ENCODE measurements at regions not wholly inside any gene's neighbourhood (a gene's known extent, or its start where the extent isn't known, plus 50 kb on each side); places are given as distances from the start of the nearest gene placed in this dataset.

- H3K27ac ChIP-seq (ENCODE audit: low read depth, low read length): no peak overlapping the region
- no peaks in the 10 kb centered on the region for H3K27me3 ChIP-seq (ENCODE audit: insufficient read depth, low read length)
- H3K9me3 ChIP-seq (ENCODE audit: insufficient read depth, low read depth, low read length): no peaks in the 10 kb centered on the region
- no peaks in the 10 kb centered on the region for H3K4me1 ChIP-seq (ENCODE audit: insufficient read depth, low read length)
- 94% methylated on average over 1 of the region's 1 CpG for WGBS
- H3K9ac ChIP-seq (ENCODE audit: low read depth, low read length): no peak overlapping the region
- no peaks in the 10 kb centered on the region for H3K36me3 ChIP-seq (ENCODE audit: insufficient read depth, low read length)
- no peak overlapping the region for H3K4me3 ChIP-seq (ENCODE audit: low read length)
Measured at GRCh38 chr7:42506097-42506496, 269.1 kb upstream of the GLI3 start.

GRCh38 chr7:42502022-42502421, 265.0 kb upstream of the GLI3 start:
- Histone ChIP-seq H3K4me1 (ENCODE audit: insufficient read depth, low read length) (no peaks in the 10 kb centered on the region), H3K9ac (ENCODE audit: low read depth, low read length) (no peak overlapping the region), H3K4me3 (ENCODE audit: low read length) (no peak overlapping the region), H3K27ac (ENCODE audit: low read depth, low read length) (no peak overlapping the region), H3K9me3 (ENCODE audit: insufficient read depth, low read depth, low read length) (no peaks in the 10 kb centered on the region), H3K36me3 (ENCODE audit: insufficient read depth, low read length) (no peaks in the 10 kb centered on the region), H3K27me3 (ENCODE audit: insufficient read depth, low read length) (no peaks in the 10 kb centered on the region)
- WGBS: 75% methylated on average over 1 of the region's 1 CpG

GRCh38 chr7:42495256-42495655, 258.2 kb upstream of the GLI3 start:
- Histone ChIP-seq H3K4me1 (ENCODE audit: insufficient read depth, low read length) (0 out of 2 replicates have a peak, but pooled peaks cover 5% of the 10 kb centered on the region), H3K27ac (ENCODE audit: low read depth, low read length) (no peak overlapping the region), H3K27me3 (ENCODE audit: insufficient read depth, low read length) (peaks cover 11% of the 10 kb centered on the region), H3K9me3 (ENCODE audit: insufficient read depth, low read depth, low read length) (no peaks in the 10 kb centered on the region), H3K4me3 (ENCODE audit: low read length) (no peak overlapping the region), H3K36me3 (ENCODE audit: insufficient read depth, low read length) (no peaks in the 10 kb centered on the region), H3K9ac (ENCODE audit: low read depth, low read length) (no peak overlapping the region)
- 100% methylated on average over 2 of the region's 3 CpGs for WGBS

GRCh38 chr7:42494736-42495135, 257.7 kb upstream of the GLI3 start:
- Histone ChIP-seq H3K9ac (ENCODE audit: low read depth, low read length) (no peak overlapping the region), H3K27ac (ENCODE audit: low read depth, low read length) (no peak overlapping the region), H3K9me3 (ENCODE audit: insufficient read depth, low read depth, low read length) (no peaks in the 10 kb centered on the region), H3K36me3 (ENCODE audit: insufficient read depth, low read length) (no peaks in the 10 kb centered on the region), H3K27me3 (ENCODE audit: insufficient read depth, low read length) (peaks cover 11% of the 10 kb centered on the region), H3K4me1 (ENCODE audit: insufficient read depth, low read length) (0 out of 2 replicates have a peak, but pooled peaks cover 5% of the 10 kb centered on the region), H3K4me3 (ENCODE audit: low read length) (no peak overlapping the region)
- 87% methylated on average over 6 of the region's 6 CpGs for WGBS

GRCh38 chr7:42494199-42494710, 257.2 kb upstream of the GLI3 start:
- Histone ChIP-seq H3K27ac (ENCODE audit: low read depth, low read length) (no peak overlapping the region), H3K27me3 (ENCODE audit: insufficient read depth, low read length) (peaks cover 11% of the 10 kb centered on the region), H3K9ac (ENCODE audit: low read depth, low read length) (no peak overlapping the region), H3K36me3 (ENCODE audit: insufficient read depth, low read length) (no peaks in the 10 kb centered on the region), H3K4me3 (ENCODE audit: low read length) (peak overlapping the region; percentile 64), H3K9me3 (ENCODE audit: insufficient read depth, low read depth, low read length) (no peaks in the 10 kb centered on the region), H3K4me1 (ENCODE audit: insufficient read depth, low read length) (0 out of 2 replicates have a peak, but pooled peaks cover 5% of the 10 kb centered on the region)
- WGBS: 93% methylated on average over 5 of the region's 5 CpGs

GRCh38 chr7:42493436-42494198, 256.6 kb upstream of the GLI3 start:
- H3K4me1 ChIP-seq (ENCODE audit: insufficient read depth, low read length): 0 out of 2 replicates have a peak, but pooled peaks cover 5% of the 10 kb centered on the region
- H3K9ac ChIP-seq (ENCODE audit: low read depth, low read length): peak overlapping the region; percentile 22
- H3K4me3 ChIP-seq (ENCODE audit: low read length): peak overlapping the region; percentile 64
- no peaks in the 10 kb centered on the region for H3K9me3 ChIP-seq (ENCODE audit: insufficient read depth, low read depth, low read length)
- H3K36me3 ChIP-seq (ENCODE audit: insufficient read depth, low read length): no peaks in the 10 kb centered on the region
- peaks cover 11% of the 10 kb centered on the region for H3K27me3 ChIP-seq (ENCODE audit: insufficient read depth, low read length)
- 5% methylated on average over 29 of the region's 29 CpGs for WGBS
- no peak overlapping the region for H3K27ac ChIP-seq (ENCODE audit: low read depth, low read length)

GRCh38 chr7:42492920-42493319, 255.9 kb upstream of the GLI3 start:
- no peak overlapping the region for H3K9ac ChIP-seq (ENCODE audit: low read depth, low read length)
- no peak overlapping the region for H3K27ac ChIP-seq (ENCODE audit: low read depth, low read length)
- peak overlapping the region; percentile 64 for H3K4me3 ChIP-seq (ENCODE audit: low read length)
- no peaks in the 10 kb centered on the region for H3K36me3 ChIP-seq (ENCODE audit: insufficient read depth, low read length)
- 0 out of 2 replicates have a peak, but pooled peaks cover 5% of the 10 kb centered on the region for H3K4me1 ChIP-seq (ENCODE audit: insufficient read depth, low read length)
- H3K9me3 ChIP-seq (ENCODE audit: insufficient read depth, low read depth, low read length): no peaks in the 10 kb centered on the region
- WGBS: 78% methylated on average over 5 of the region's 7 CpGs
- peaks cover 11% of the 10 kb centered on the region for H3K27me3 ChIP-seq (ENCODE audit: insufficient read depth, low read length)

DNA sequence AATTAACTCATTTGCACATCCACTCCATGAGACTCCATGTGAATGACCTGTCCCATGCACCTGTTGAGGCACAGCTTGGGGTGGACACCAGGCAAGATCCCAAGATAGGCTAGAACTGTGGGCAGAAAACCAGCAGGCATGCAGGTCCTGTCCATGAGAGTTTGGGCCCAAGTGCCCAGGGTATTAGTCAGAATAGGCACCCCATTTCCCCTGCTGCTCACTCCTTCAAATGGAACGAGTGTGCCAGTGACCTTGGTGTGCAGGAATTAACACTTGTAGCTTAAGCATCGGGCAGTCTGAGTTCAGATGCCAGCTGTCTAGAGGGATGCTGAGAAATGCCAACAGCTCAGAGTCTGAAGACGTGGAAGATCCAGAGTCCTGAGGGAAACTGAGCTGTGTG, 254.1 kb upstream of the GLI3 start:
- Histone ChIP-seq H3K36me3 (ENCODE audit: insufficient read depth, low read length) (no peaks in the 10 kb centered on the region), H3K4me3 (ENCODE audit: low read length) (no peak overlapping the region), H3K9ac (ENCODE audit: low read depth, low read length) (no peak overlapping the region), H3K27me3 (ENCODE audit: insufficient read depth, low read length) (peaks cover 11% of the 10 kb centered on the region), H3K4me1 (ENCODE audit: insufficient read depth, low read length) (0 out of 2 replicates have a peak, but pooled peaks cover 5% of the 10 kb centered on the region), H3K9me3 (ENCODE audit: insufficient read depth, low read depth, low read length) (no peaks in the 10 kb centered on the region), H3K27ac (ENCODE audit: low read depth, low read length) (no peak overlapping the region)
- 87% methylated on average over 3 of the region's 3 CpGs for WGBS

DNA sequence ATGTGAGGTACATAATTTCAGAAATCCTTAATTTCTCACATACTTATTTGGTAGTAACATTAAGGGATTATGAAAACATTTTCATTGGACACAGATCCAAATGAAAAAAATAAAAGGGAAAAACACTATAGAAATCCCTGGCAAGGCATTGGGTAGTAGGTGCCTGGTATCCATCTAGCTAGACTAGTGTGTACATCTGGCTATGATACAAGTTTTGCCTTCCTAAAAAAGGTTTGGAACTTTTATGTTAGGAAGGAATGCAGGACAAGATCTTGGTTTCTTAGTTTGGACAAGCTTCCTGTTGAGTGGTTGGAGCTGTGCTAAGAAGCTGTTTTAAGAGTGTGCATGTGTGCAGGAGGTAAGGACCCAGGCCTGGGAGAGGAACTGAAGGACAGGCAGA, 252.3 kb upstream of the GLI3 start:
- Histone ChIP-seq H3K27me3 (ENCODE audit: insufficient read depth, low read length) (peaks cover 9% of the 10 kb centered on the region), H3K36me3 (ENCODE audit: insufficient read depth, low read length) (no peaks in the 10 kb centered on the region), H3K9me3 (ENCODE audit: insufficient read depth, low read depth, low read length) (no peaks in the 10 kb centered on the region), H3K4me1 (ENCODE audit: insufficient read depth, low read length) (0 out of 2 replicates have a peak, but pooled peaks cover 5% of the 10 kb centered on the region), H3K27ac (ENCODE audit: low read depth, low read length) (no peak overlapping the region), H3K4me3 (ENCODE audit: low read length) (no peak overlapping the region), H3K9ac (ENCODE audit: low read depth, low read length) (no peak overlapping the region)

DNA sequence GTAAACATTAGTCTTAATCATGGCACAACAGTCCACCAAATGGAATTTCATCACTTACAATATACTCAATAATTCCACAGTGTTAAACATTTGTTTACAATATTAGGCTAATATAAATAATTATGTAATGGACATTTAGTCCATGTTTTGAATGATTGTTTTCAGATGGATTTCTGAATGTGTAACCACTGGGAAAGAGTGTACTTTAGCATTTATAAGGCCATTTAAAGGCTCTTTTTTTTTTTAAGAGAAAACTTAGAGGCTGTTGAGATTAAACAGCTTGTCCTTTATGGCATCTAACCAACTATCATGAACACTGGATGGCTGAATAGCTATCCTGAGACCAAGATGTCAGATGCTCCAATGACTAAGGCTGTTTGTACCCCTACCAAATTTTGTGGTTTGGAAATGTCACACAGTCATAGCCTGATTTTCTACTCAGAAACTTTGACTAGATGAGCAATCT, 248.3 kb upstream of the GLI3 start:
- Histone ChIP-seq H3K36me3 (ENCODE audit: insufficient read depth, low read length) (no peaks in the 10 kb centered on the region), H3K9ac (ENCODE audit: low read depth, low read length) (no peak overlapping the region), H3K4me1 (ENCODE audit: insufficient read depth, low read length) (peaks cover 6% of the 10 kb centered on the region; the same call in 1 of the 2 replicates), H3K9me3 (ENCODE audit: insufficient read depth, low read depth, low read length) (no peaks in the 10 kb centered on the region), H3K27me3 (ENCODE audit: insufficient read depth, low read length) (no peaks in the 10 kb centered on the region), H3K27ac (ENCODE audit: low read depth, low read length) (no peak overlapping the region), H3K4me3 (ENCODE audit: low read length) (no peak overlapping the region)

DNA sequence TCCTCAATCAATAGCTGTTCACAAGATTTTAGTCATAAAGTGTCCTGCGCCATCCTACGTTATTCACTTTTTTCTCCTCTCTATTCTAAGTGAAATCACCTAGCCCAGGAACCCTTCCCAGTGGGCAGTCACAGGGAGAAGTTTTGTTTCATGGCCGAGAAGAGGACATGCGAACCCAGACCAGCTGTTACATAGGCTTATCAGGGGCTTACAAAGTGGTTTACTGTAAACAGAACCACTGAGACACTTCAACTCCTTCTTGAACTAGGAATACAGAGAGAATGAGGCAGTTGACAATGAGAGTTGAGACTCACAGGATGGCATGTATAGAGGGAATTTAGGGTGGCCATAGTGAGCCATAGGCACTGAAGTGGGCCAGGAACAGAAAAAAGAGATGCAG, 246.9 kb upstream of the GLI3 start:
- no peaks in the 10 kb centered on the region for H3K27me3 ChIP-seq (ENCODE audit: insufficient read depth, low read length)
- no peak overlapping the region for H3K9ac ChIP-seq (ENCODE audit: low read depth, low read length)
- no peak overlapping the region for H3K4me3 ChIP-seq (ENCODE audit: low read length)
- H3K27ac ChIP-seq (ENCODE audit: low read depth, low read length): no peak overlapping the region
- peaks cover 6% of the 10 kb centered on the region; the same call in 1 of the 2 replicates for H3K4me1 ChIP-seq (ENCODE audit: insufficient read depth, low read length)
- no peaks in the 10 kb centered on the region for H3K36me3 ChIP-seq (ENCODE audit: insufficient read depth, low read length)
- 92% methylated on average over 4 of the region's 4 CpGs for WGBS
- H3K9me3 ChIP-seq (ENCODE audit: insufficient read depth, low read depth, low read length): no peaks in the 10 kb centered on the region

All from HUES64 (cell line).